Type B pancreatic cell (in vitro differentiated cells): ENCODE measurements at regions not wholly inside any gene's neighbourhood (a gene's known extent, or its start where the extent isn't known, plus 50 kb on each side); places are given as distances from the start of the nearest gene placed in this dataset.

Source experiments
- DNase-seq: peaks from one replicate; pipeline ENCODE4 v3.0.0; 2021; ENCODE audit warnings: mixed read lengths; ENCODE audit not compliant: unreplicated experiment; ENCODE audit errors: extremely low spot score
- H3K27ac Mint-ChIP-seq: 2 replicates; pipeline ENCODE4 v1.8.0; 2021; ENCODE audit warnings: mild to moderate bottlenecking, mixed read lengths
- H3K27me3 Mint-ChIP-seq: 2 replicates; pipeline ENCODE4 v1.8.0; 2021; ENCODE audit warnings: mixed read lengths
- H3K36me3 Mint-ChIP-seq: 2 replicates; pipeline ENCODE4 v1.8.0; 2021; ENCODE audit warnings: mixed read lengths
- H3K4me1 Mint-ChIP-seq: one replicate; pipeline ENCODE4 v1.8.0; 2021; ENCODE audit warnings: mixed read lengths; ENCODE audit not compliant: unreplicated experiment
- H3K4me3 Mint-ChIP-seq: 2 replicates; pipeline ENCODE4 v1.8.0; 2021; ENCODE audit warnings: mild to moderate bottlenecking, mixed read lengths
- H3K9me3 Mint-ChIP-seq: 2 replicates; pipeline ENCODE4 v1.8.0; 2021; ENCODE audit warnings: mixed read lengths
- CTCF ChIP-seq: fragments of 200-600 bp; sonication (generic); conservative IDR thresholded peaks from 2 replicates; pipeline ENCODE4 v1.5.0; 2021; ENCODE audit warnings: antibody characterized with exemption, mild to moderate bottlenecking

GRCh38 chr14:58977366-58977765, 211.1 kb upstream of the DAAM1 start:
- H3K27me3 Mint-ChIP-seq = no peaks in the 10 kb centered on the region
- peaks cover 1% of the 10 kb centered on the region for H3K9me3 Mint-ChIP-seq
- H3K4me3 Mint-ChIP-seq = no peak overlapping the region
- H3K27ac Mint-ChIP-seq = no peak overlapping the region
- no peak for DNase-seq
- peaks cover under 1% of the 10 kb centered on the region for H3K36me3 Mint-ChIP-seq
- TF ChIP-seq CTCF = no peak
- H3K4me1 Mint-ChIP-seq = no peaks in the 10 kb centered on the region

- no peaks in the 10 kb centered on the region for H3K4me1 Mint-ChIP-seq
- no peak overlapping the region for H3K27ac Mint-ChIP-seq
- H3K9me3 Mint-ChIP-seq = peaks cover 4% of the 10 kb centered on the region
- no peak overlapping the region for H3K4me3 Mint-ChIP-seq
- no peaks in the 10 kb centered on the region for H3K27me3 Mint-ChIP-seq
- peaks cover 3% of the 10 kb centered on the region for H3K36me3 Mint-ChIP-seq
- no peak for TF ChIP-seq CTCF
- DNase-seq = no peak
Observed at GRCh38 chr14:58978343-58978742, 210.1 kb upstream of the DAAM1 start.

- Mint-ChIP-seq H3K27me3 (no peaks in the 10 kb centered on the region), H3K36me3 (peaks cover 3% of the 10 kb centered on the region), H3K27ac (no peak overlapping the region), H3K4me3 (no peak overlapping the region), H3K4me1 (no peaks in the 10 kb centered on the region), H3K9me3 (peaks cover 4% of the 10 kb centered on the region)
- no peak for DNase-seq
- TF ChIP-seq CTCF = no peak
Observed at GRCh38 chr14:58979325-58979724, 209.1 kb upstream of the DAAM1 start.

GRCh38 chr14:58981840-58982239, 206.6 kb upstream of the DAAM1 start:
- Mint-ChIP-seq H3K4me1 (no peaks in the 10 kb centered on the region), H3K36me3 (peaks cover 3% of the 10 kb centered on the region), H3K9me3 (peaks cover 4% of the 10 kb centered on the region), H3K27ac (no peak overlapping the region), H3K27me3 (no peaks in the 10 kb centered on the region), H3K4me3 (no peak overlapping the region)
- TF ChIP-seq CTCF = no peak
- no peak for DNase-seq

GRCh38 chr14:58985786-58986185, 202.7 kb upstream of the DAAM1 start:
- Mint-ChIP-seq H3K36me3 (peaks cover 3% of the 10 kb centered on the region), H3K27ac (no peak overlapping the region), H3K4me3 (no peak overlapping the region), H3K9me3 (peaks cover 4% of the 10 kb centered on the region), H3K27me3 (no peaks in the 10 kb centered on the region), H3K4me1 (no peaks in the 10 kb centered on the region)
- no peak for TF ChIP-seq CTCF
- no peak for DNase-seq

- TF ChIP-seq CTCF = no peak
- Mint-ChIP-seq H3K36me3 (peaks cover under 1% of the 10 kb centered on the region), H3K4me1 (no peaks in the 10 kb centered on the region), H3K4me3 (no peak overlapping the region), H3K27me3 (no peaks in the 10 kb centered on the region), H3K27ac (no peak overlapping the region), H3K9me3 (peaks cover 4% of the 10 kb centered on the region)
- no peak for DNase-seq
Observed at GRCh38 chr14:58987591-58987990, 200.9 kb upstream of the DAAM1 start.
